Activated T-cell treated with anti-CD3 and anti-CD28 coated beads for 48 hours (primary cell): ENCODE measurements at regions not wholly inside any gene's neighbourhood (a gene's known extent, or its start where the extent isn't known, plus 50 kb on each side); places are given as distances from the start of the nearest gene placed in this dataset.
"Not testable (repeated sequence)": the region's sequence is repeated elsewhere in the genome, so short reads cannot be mapped to it uniquely, and the experiment has no call there.

Source experiments
- DNase-seq: peaks from one replicate; pipeline ENCODE4 v3.0.0-alpha.2; 2020; ENCODE audit warnings: low read depth

- DNase-seq = no peak
Observed at GRCh38 chr5:164504141-164504772, 998.8 kb downstream of the MAT2B start.

GRCh38 chr5:164505791-164506190 lies 1000.4 kb downstream of the MAT2B start:
- DNase-seq = no peak

- DNase-seq = no peak
Observed at GRCh38 chr5:164518067-164518740, 1012.8 kb downstream of the MAT2B start.

- DNase-seq = no peak
Observed at GRCh38 chr5:164518741-164519080, 1013.3 kb downstream of the MAT2B start.

GRCh38 chr5:164532235-164532900 lies 1026.9 kb downstream of the MAT2B start:
- DNase-seq = no peak

GRCh38 chr5:164533426-164533825 lies 1028.0 kb downstream of the MAT2B start:
- DNase-seq = not testable (repeated sequence)

GRCh38 chr5:164540174-164540573 lies 1034.8 kb downstream of the MAT2B start:
- no peak for DNase-seq

- DNase-seq = no peak
Observed at GRCh38 chr5:164545507-164545906, 1040.1 kb downstream of the MAT2B start.

- DNase-seq = no peak
Observed at GRCh38 chr5:164553851-164554250, 1048.4 kb downstream of the MAT2B start.

GRCh38 chr5:164555809-164556208 lies 1050.4 kb downstream of the MAT2B start:
- no peak for DNase-seq

GRCh38 chr5:164560216-164560615 lies 1054.8 kb downstream of the MAT2B start:
- DNase-seq = no peak

- DNase-seq = no peak
Observed at GRCh38 chr5:164561933-164562872, 1056.8 kb downstream of the MAT2B start.

GRCh38 chr5:164563370-164563769 lies 1058.0 kb downstream of the MAT2B start:
- DNase-seq = no peak

GRCh38 chr5:164573397-164573796 lies 1068.0 kb downstream of the MAT2B start:
- no peak for DNase-seq

GRCh38 chr5:164577201-164577600 lies 1071.8 kb downstream of the MAT2B start:
- no peak for DNase-seq

- DNase-seq = no peak
Observed at GRCh38 chr5:164577742-164578141, 1072.3 kb downstream of the MAT2B start.

GRCh38 chr5:164578401-164578800 lies 1073.0 kb downstream of the MAT2B start:
- no peak for DNase-seq

GRCh38 chr5:164578911-164579310 lies 1073.5 kb downstream of the MAT2B start:
- DNase-seq = no peak

- no peak for DNase-seq
Observed at GRCh38 chr5:164580155-164580554, 1074.7 kb downstream of the MAT2B start.

- no peak for DNase-seq
Observed at GRCh38 chr5:164581889-164582288, 1076.5 kb downstream of the MAT2B start.

GRCh38 chr5:164593982-164594381 lies 1088.6 kb downstream of the MAT2B start:
- DNase-seq = no peak

GRCh38 chr5:164597293-164597900 lies 1092.0 kb downstream of the MAT2B start:
- no peak for DNase-seq
